Ectodermal cell (in vitro differentiated cells): ENCODE measurements at regions not wholly inside any gene's neighbourhood (a gene's known extent, or its start where the extent isn't known, plus 50 kb on each side); places are given as distances from the start of the nearest gene placed in this dataset.

ENCODE experiments used
- H3K27ac ChIP-seq: 2 replicates; pipeline ENCODE4 v1.7.0; 2013; ENCODE audit warnings: mild to moderate bottlenecking, low read depth, low read length; ENCODE audit not compliant: insufficient read depth, poor library complexity, severe bottlenecking
- H3K27me3 ChIP-seq: 2 replicates; pipeline ENCODE4 v1.7.0; 2013; ENCODE audit warnings: mild to moderate bottlenecking, low read length; ENCODE audit not compliant: insufficient read depth, control insufficient read depth, poor library complexity, severe bottlenecking
- H3K36me3 ChIP-seq: one replicate; pipeline ENCODE4 v1.7.0; 2013; ENCODE audit warnings: low read length; ENCODE audit not compliant: control insufficient read depth, insufficient read depth
- H3K4me1 ChIP-seq: one replicate; pipeline ENCODE4 v1.7.0; 2013; ENCODE audit warnings: low read length; ENCODE audit not compliant: control insufficient read depth, insufficient read depth
- H3K4me3 ChIP-seq: 2 replicates; pipeline ENCODE4 v1.7.0; 2013; ENCODE audit warnings: low read depth, low read length, control low read depth; ENCODE audit not compliant: insufficient read depth
- H3K9me3 ChIP-seq: 2 replicates; pipeline ENCODE4 v1.7.0; 2013; ENCODE audit warnings: mild to moderate bottlenecking, low read length, moderate library complexity; ENCODE audit not compliant: control insufficient read depth
- WGBS, 2 experiments: methylation state at CpG; one replicate each; pipeline ENCODE4 v1.1.7; 2013; ENCODE audit warnings: missing lambda C conversion rate in 2 of 2; 5-methylcytosine and 5-hydroxymethylcytosine counted together

DNA sequence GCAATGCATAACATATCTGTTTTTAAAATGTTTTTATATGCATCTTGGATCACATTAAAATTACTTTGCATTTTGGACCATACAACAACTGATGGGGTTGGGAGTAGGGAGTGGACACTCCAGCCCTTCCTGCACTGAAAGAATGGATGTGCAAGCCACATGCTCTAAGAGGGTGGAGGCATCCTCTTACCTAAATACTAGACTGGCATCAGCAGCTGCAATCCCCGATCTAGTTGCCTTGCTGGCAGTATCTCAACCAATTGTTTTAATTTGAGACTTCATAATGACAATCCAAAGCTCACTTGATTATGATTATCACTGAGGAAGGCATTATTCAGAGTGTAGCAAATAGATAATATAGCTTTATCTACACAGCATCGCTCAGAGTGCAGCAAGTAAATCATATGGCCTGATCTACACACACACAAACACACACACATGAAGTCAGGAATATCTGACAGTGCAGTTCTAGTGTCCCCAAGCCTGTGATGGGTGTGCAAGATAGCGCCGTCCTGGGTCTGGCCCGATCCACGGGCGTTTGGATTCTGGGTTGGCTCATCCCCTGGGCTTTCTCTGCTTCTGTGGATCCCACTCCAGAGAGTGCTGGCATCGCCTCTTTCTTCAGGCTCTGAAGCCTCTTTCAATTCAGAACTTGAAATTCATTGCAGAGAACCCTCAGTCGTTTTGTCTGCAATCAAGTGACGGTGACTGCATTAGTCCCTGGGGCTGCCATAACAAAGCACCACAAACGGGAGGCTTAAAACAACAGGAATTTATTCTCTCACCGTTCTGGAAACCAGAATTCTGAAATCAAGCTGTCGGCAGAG lies 181.3 kb downstream of the ETS2 start:
- H3K36me3 ChIP-seq = no peaks in the 10 kb centered on the region
- 70 to 71% methylated on average over 13 of the region's 13 CpGs for WGBS, 2 experiments
- H3K27ac ChIP-seq = no peak overlapping the region
- H3K9me3 ChIP-seq = no peaks in the 10 kb centered on the region
- H3K4me3 ChIP-seq = no peak overlapping the region
- no peaks in the 10 kb centered on the region for H3K27me3 ChIP-seq
- H3K4me1 ChIP-seq = peaks cover 49% of the 10 kb centered on the region

DNA sequence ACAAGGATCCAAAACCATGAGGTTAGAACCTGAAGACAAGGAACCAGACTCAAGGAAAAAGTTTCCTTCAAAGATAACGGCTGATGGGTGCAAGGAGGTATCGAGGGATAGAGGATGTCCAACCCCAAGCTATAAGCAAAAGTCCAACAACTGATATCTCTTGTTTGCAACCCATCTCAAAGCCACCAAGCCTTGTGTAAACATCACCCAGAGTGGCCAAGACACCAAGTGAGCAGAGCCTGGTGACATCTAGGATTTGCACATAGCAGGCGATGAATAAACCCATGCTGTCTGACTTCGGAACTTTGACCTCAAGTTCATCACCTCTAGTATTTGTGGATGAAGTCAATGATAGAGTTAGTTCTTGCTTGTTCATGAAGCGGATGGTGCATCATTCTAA lies 180.7 kb downstream of the ETS2 start:
- Histone ChIP-seq H3K27me3 (no peaks in the 10 kb centered on the region), H3K4me3 (no peak overlapping the region), H3K9me3 (no peaks in the 10 kb centered on the region), H3K4me1 (peaks cover 53% of the 10 kb centered on the region), H3K27ac (no peak overlapping the region), H3K36me3 (no peaks in the 10 kb centered on the region)
- WGBS, 2 experiments = 96 to 97% methylated on average over 4 of the region's 5 CpGs

DNA sequence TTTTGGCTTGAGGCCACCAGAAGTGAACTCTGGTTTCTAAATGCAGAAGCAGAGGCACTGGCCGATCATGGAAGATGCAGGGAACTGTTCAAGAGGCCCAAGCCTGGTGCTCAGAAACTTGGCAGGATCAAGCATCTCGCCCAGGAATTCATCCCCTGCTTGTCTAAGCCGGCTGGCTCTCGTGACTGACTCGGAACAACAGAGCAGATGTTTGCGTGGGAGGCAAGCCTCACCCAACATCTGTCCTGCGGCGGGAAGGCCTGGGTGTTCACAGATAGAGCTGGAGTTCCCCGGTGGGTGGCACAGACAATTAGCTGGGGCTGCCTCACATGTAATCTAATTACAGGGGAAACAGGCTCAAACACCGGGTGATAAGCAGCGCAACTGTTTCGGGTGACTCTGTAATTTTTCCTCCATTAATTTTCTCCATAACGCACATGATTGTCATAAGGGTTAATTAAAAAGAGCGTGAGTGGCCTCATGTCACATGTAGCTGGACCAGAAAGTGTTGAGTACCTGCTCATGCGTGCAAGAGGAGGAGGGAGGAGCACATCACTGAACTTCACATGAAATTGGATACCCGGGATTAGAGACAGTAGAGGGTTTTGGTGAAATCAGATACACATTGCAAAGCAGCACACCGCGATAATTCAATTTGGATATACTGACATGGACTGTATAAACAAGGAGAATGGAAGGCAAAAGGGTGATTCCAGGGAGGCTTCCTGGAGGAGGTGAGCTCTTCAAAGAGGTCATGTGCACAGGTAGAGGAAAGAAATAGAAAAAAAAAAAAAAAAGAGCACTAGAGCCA lies 180.0 kb downstream of the ETS2 start:
- H3K27ac ChIP-seq = no peak overlapping the region
- no peak overlapping the region for H3K4me3 ChIP-seq
- 84 to 87% methylated on average over 18 of the region's 18 CpGs for WGBS, 2 experiments
- H3K9me3 ChIP-seq = no peaks in the 10 kb centered on the region
- peaks cover 55% of the 10 kb centered on the region for H3K4me1 ChIP-seq
- no peaks in the 10 kb centered on the region for H3K36me3 ChIP-seq
- H3K27me3 ChIP-seq = no peaks in the 10 kb centered on the region

DNA sequence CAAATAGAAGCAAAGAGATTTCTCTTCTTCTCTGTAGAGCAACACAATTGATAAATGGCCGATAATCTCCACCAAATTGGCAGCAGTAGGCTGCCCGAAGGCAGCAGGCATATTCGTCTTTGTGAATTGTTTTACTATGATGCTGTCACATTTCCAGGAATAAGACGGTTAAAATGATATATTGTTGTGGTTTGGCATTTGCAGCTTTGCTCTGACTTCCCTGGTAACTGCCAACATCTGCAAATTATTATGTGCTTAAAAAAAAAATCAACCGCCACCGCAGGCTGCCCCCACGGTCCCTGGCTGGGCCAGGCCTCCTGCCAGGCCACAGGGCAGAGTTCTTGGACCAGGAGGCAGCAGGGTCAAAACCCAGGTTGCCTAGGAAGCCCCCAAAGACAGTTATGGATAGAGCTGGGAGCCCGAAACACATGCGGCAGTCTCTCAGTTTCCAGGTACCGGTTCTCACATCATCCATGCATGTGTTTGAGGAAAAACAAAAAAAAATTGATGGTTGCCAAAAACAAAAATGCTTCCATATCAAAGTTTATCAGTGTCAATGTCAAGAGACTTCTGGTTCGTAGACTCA lies 179.3 kb downstream of the ETS2 start:
- no peaks in the 10 kb centered on the region for H3K36me3 ChIP-seq
- H3K9me3 ChIP-seq = no peaks in the 10 kb centered on the region
- H3K4me3 ChIP-seq = no peak overlapping the region
- H3K27me3 ChIP-seq = no peaks in the 10 kb centered on the region
- no peak overlapping the region for H3K27ac ChIP-seq
- H3K4me1 ChIP-seq = peaks cover 53% of the 10 kb centered on the region
- 94 to 97% methylated on average over 11 of the region's 11 CpGs for WGBS, 2 experiments

DNA sequence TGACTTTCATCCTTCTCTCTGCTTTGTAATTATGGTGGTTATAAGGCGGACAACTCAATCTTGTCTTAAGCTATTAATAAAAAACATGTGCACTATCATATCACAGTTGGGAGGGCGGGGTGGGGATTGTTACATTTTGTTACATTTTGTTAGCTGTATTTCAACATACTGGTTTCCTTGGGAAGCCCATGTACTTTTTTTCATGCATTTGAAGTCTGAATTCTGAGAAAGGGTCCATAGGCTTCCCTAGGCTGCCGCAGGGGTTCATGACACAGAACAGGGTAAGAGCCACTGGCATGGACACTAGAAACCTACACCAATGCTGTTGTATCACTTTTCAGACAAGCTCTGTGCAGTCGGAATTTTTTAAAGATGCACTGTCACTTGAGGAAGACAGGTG lies 178.8 kb downstream of the ETS2 start:
- Histone ChIP-seq H3K27ac (no peak overlapping the region), H3K27me3 (no peaks in the 10 kb centered on the region), H3K36me3 (no peaks in the 10 kb centered on the region), H3K4me3 (no peak overlapping the region), H3K9me3 (no peaks in the 10 kb centered on the region), H3K4me1 (peaks cover 53% of the 10 kb centered on the region)
- WGBS, 2 experiments = 86 to 94% methylated on average over 2 to 4 of the region's 4 CpGs

DNA sequence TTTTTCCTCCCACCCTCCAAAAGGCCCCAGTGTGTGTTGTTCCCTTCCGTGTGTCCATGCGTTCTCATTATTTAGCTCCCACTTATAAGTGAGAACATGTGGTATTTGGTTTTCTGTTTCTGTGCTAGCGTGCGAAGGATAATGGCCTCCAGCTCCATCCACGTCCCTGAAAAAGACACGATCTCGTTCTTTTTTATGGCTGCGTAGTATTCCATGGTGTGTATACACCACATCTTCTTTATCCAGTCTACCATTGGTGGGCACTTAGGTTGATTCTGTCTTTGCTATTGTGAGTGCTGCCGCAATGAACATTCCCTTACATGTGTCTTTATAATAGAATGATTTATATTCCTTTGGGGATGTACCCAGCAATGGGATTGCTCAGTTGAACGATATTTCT lies 177.8 kb downstream of the ETS2 start:
- H3K4me1 ChIP-seq = peaks cover 46% of the 10 kb centered on the region
- no peak overlapping the region for H3K4me3 ChIP-seq
- WGBS, 2 experiments = 82 to 83% methylated on average over 10 of the region's 10 CpGs
- no peak overlapping the region for H3K27ac ChIP-seq
- H3K36me3 ChIP-seq = no peaks in the 10 kb centered on the region
- no peaks in the 10 kb centered on the region for H3K27me3 ChIP-seq
- H3K9me3 ChIP-seq = no peaks in the 10 kb centered on the region

DNA sequence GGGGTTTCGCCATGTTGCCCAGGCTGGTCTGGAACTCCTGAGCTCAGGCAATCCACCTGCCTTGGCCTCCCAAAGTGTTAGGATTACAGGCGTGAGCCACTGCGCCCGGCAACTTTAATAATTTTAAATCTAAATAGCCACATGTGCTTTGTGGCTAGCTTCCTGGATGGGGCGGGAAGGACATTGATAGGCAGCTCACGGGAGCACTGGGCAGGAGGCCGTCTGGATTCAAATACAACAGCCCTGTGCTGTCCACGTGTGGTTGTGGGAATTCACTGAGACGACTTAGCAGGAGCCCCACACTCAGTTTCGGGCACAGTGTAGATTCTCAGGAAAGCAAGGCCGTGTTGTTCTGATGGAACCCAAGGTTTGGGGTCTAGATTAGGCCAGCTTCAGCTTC lies 177.1 kb downstream of the ETS2 start:
- H3K4me1 ChIP-seq = peaks cover 39% of the 10 kb centered on the region
- no peaks in the 10 kb centered on the region for H3K9me3 ChIP-seq
- no peaks in the 10 kb centered on the region for H3K36me3 ChIP-seq
- no peak overlapping the region for H3K27ac ChIP-seq
- no peak overlapping the region for H3K4me3 ChIP-seq
- no peaks in the 10 kb centered on the region for H3K27me3 ChIP-seq
- 92 to 94% methylated on average over 11 of the region's 11 CpGs for WGBS, 2 experiments

DNA sequence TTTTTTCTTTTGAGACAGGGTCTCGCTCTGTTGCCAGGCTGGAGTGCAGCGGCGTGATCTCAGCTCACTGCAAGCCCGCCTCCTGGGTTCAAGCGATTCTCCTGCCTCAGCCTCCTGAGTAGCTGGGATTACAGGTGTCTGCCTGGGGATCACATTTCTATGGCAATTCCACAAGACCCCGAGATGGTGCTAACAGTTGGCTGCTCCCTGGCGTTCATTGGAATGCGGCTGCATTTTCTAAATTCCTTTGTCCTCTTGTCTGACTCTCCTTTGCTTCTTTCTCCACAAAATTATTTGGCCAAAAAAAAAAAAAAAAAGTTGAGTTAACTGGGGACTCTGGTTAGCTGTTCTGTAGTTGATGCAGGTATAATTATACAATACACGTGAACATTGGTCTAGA lies 176.4 kb downstream of the ETS2 start:
- Histone ChIP-seq H3K27me3 (no peaks in the 10 kb centered on the region), H3K9me3 (no peaks in the 10 kb centered on the region), H3K27ac (no peak overlapping the region), H3K4me3 (no peak overlapping the region), H3K36me3 (no peaks in the 10 kb centered on the region), H3K4me1 (peaks cover 33% of the 10 kb centered on the region)
- WGBS, 2 experiments = 29 to 35% methylated on average over 9 of the region's 9 CpGs

DNA sequence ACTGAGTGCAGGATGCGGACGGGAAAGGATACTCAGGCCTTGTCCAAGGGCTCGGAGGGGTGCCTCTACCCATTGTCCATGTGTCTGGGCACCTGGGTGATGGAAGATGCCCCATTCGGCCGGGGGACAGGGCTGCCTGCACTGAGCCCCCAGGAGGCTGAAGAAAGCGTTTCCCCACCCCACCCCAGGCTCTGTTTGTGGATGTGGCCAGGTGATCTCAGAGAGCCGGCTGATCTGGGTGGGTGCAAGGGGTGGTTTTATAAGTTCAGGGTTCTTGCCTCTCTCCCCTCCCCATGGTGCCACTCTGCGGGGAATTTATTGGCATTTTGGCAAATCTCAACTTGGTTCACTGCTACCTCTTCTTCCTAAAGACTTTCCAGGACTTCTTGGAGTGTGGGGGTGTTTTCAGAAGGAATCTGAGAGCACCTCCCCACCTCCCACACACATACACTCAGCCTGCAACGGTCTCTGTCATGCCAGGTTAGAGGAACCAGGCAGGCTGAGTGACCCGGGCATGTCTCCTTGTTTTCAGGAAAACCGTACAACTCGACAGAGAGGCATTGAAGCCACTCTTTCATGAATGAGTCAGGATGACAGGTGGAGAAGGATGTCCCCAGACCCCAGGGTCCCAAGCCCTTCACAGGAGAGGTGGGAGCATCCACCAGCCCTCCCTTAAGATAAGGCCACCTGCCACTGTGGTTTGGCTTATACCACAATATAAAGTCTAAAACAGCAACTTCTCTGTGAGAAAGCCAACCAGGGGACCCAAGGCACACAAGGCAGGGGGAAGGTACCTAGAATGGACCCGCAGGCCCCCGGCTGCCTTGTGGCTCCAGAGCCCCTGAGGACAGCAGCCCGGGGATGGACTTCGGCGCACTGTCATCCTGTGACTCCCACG lies 174.9 kb downstream of the ETS2 start:
- no peak overlapping the region for H3K27ac ChIP-seq
- H3K27me3 ChIP-seq = no peaks in the 10 kb centered on the region
- H3K36me3 ChIP-seq = no peaks in the 10 kb centered on the region
- no peaks in the 10 kb centered on the region for H3K9me3 ChIP-seq
- 89 to 92% methylated on average over 16 to 18 of the region's 18 CpGs for WGBS, 2 experiments
- peaks cover 29% of the 10 kb centered on the region for H3K4me1 ChIP-seq
- no peak overlapping the region for H3K4me3 ChIP-seq
